ENCODE measurements at regions not wholly inside any gene's neighbourhood (a gene's known extent, or its start where the extent isn't known, plus 50 kb on each side); places are given as distances from the start of the nearest gene placed in this dataset.

- no peak for TF ChIP-seq CBX8 (IDR thresholded peaks at IDR 0.05; ENCODE audit: borderline replicate concordance, low read depth, low read length)
Measured at GRCh38 chr19:31708520-31708919, 359.3 kb upstream of the TSHZ3 start (continued).

GRCh38 chr19:31709476-31709875 lies 360.2 kb upstream of the TSHZ3 start:
- Histone ChIP-seq H3K36me3 (ENCODE audit: control insufficient read depth in 2 of 4, insufficient read depth in 4 of 4, low read length in 3 of 4) (no peaks in the 10 kb centered on the region), H4K8ac (ENCODE audit: extremely low read depth, insufficient read depth, low read length) (no peak overlapping the region), H3K56ac (replicated peaks; ENCODE audit: insufficient read length, low read depth, low read length) (no peak overlapping the region), H4K20me1 (replicated peaks in 1 of 2; ENCODE audit: control insufficient read depth in 1 of 2, insufficient read depth in 2 of 2, low read length in 2 of 2) (no peaks in the 10 kb centered on the region), H3K27me3 (replicated peaks in 1 of 4; ENCODE audit: control insufficient read depth in 3 of 4, extremely low read depth in 1 of 4, insufficient read depth in 3 of 4, low read length in 3 of 4) (no peaks in the 10 kb centered on the region), H3K9me3 (ENCODE audit: insufficient read depth in 2 of 2, low read depth in 1 of 2, low read length in 1 of 2) (no peaks in the 10 kb centered on the region), H2BK15ac (ENCODE audit: low read length) (no peak overlapping the region), H3K79me1 (ENCODE audit: low read depth, low read length) (no peaks in the 10 kb centered on the region), H3K4me1 (replicated peaks in 1 of 4; ENCODE audit: control insufficient read depth in 3 of 4, insufficient read depth in 4 of 4, low read length in 3 of 4) (no peaks in the 10 kb centered on the region), H3K4me3 (ENCODE audit: extremely low read depth in 1 of 4, insufficient read depth in 2 of 4, low read depth in 3 of 4, low read length in 4 of 4) (no peak overlapping the region), H3K23me2 (ENCODE audit: low read depth, low read length) (no peaks in the 10 kb centered on the region), H3K14ac (ENCODE audit: insufficient read length) (no peak overlapping the region), H3K4ac (replicated peaks; ENCODE audit: insufficient read length, low read depth, low read length) (no peak overlapping the region), H3K18ac (ENCODE audit: extremely low read depth, low read length) (no peak overlapping the region), H3K79me2 (ENCODE audit: control insufficient read depth in 1 of 2, insufficient read depth in 2 of 2, low read length in 2 of 2) (no peaks in the 10 kb centered on the region), H2AFZ (ENCODE audit: low read length) (no peak overlapping the region), H4K5ac (ENCODE audit: insufficient read length, low read depth, low read length) (no peak overlapping the region), H3K4me2 (ENCODE audit: insufficient read depth in 1 of 2, low read depth in 2 of 2, low read length in 2 of 2) (no peak overlapping the region), H2BK12ac (ENCODE audit: low read depth, low read length) (no peak overlapping the region), H2AK5ac (ENCODE audit: low read depth, low read length) (no peak overlapping the region), H2BK20ac (ENCODE audit: low read length) (no peak overlapping the region), H2BK5ac (ENCODE audit: low read depth, low read length) (no peak overlapping the region), H2BK120ac (replicated peaks; ENCODE audit: low read depth, low read length) (no peak overlapping the region), H3K23ac (ENCODE audit: insufficient read length) (no peak overlapping the region), H4K91ac (replicated peaks; ENCODE audit: insufficient read length, low read length) (no peak overlapping the region), H3K27ac (ENCODE audit: low read depth, low read length) (no peak overlapping the region), H3K9ac (replicated peaks in 1 of 4; ENCODE audit: extremely low read depth in 1 of 4, low read depth in 3 of 4, low read length in 3 of 4) (no peak overlapping the region)
- no peak for TF ChIP-seq RXRA (IDR thresholded peaks at IDR 0.05; ENCODE audit: insufficient read depth, low read depth, low read length)
- no peak for TF ChIP-seq NRF1 (IDR thresholded peaks at IDR 0.05; ENCODE audit: low read depth, low read length)
- TF ChIP-seq TCF12 (IDR thresholded peaks at IDR 0.05; ENCODE audit: low read depth, low read length): no peak
- no peak for TF ChIP-seq YY1 (IDR thresholded peaks at IDR 0.05; ENCODE audit: low read depth, low read length)
- no peak for TF ChIP-seq BACH1 (IDR thresholded peaks at IDR 0.05; ENCODE audit: low read length)
- no peak for TF ChIP-seq GABPA (IDR thresholded peaks at IDR 0.05; ENCODE audit: borderline replicate concordance, insufficient read depth, low read length)
- no peak for TF ChIP-seq SP4 (IDR thresholded peaks at IDR 0.05; ENCODE audit: low read length)
- FAIRE-seq (no peak), DNase-seq (ENCODE audit: low read depth in 1 of 2, low spot score in 2 of 2) (no peak)
- ChIA-PET CTCF (ENCODE audit: partially characterized antibody) (interaction anchor here (0.7 kb wide), 1 partner anchor 317 kb away, joined by 4 read pairs; no protein-coding TSS in a partner anchor), POLR2A (ENCODE audit: partially characterized antibody) (no interaction called here)
- 96% methylated on average over 2 of the region's 2 CpGs; no CpG with 5 or more reads in 1 of the 2 experiments for WGBS, 2 experiments (ENCODE audit: extremely low coverage in 1 of 2, insufficient coverage in 1 of 2, insufficient read length in 1 of 2, insufficient replicate concordance in 2 of 2, low coverage in 1 of 2, low lambda C conversion rate in 2 of 2, missing lambda C conversion rate in 1 of 2)
